ENCODE measurements at regions not wholly inside any gene's neighbourhood (a gene's known extent, or its start where the extent isn't known, plus 50 kb on each side); places are given as distances from the start of the nearest gene placed in this dataset.

GRCh38 chr4:157992948-157993839 is 179.6 kb downstream of the GASK1B start:
- Mint-ChIP-seq H3K4me1 (no peaks in the 10 kb centered on the region), H3K36me3 (ENCODE audit: low read depth) (no peaks in the 10 kb centered on the region), H3K27ac (no peak overlapping the region), H3K9me3 (no peaks in the 10 kb centered on the region), H3K27me3 (no peaks in the 10 kb centered on the region), H3K4me3 (no peak overlapping the region)
- no peak for DNase-seq
- ChIA-PET CTCF (interaction anchor here (1.0 kb wide), 1 partner anchor 178 kb away, joined by 4 read pairs; no protein-coding TSS in a partner anchor), POLR2A (no interaction called here)

- DNase-seq = no peak
- Mint-ChIP-seq H3K4me3 (no peak overlapping the region), H3K36me3 (ENCODE audit: low read depth) (no peaks in the 10 kb centered on the region), H3K4me1 (no peaks in the 10 kb centered on the region), H3K9me3 (no peaks in the 10 kb centered on the region), H3K27ac (no peak overlapping the region), H3K27me3 (no peaks in the 10 kb centered on the region)
- ChIA-PET CTCF (no interaction called here), POLR2A (no interaction called here)
These were observed 180.7 kb downstream of the GASK1B start for GRCh38 chr4:157992038-157992705.

GRCh38 chr4:157988641-157989040 is 184.2 kb downstream of the GASK1B start:
- POLR2A ChIA-PET = no interaction called here
- no peak for DNase-seq
- no peak overlapping the region for H3K27ac Mint-ChIP-seq
- no peaks in the 10 kb centered on the region for H3K4me1 Mint-ChIP-seq
- H3K9me3 Mint-ChIP-seq = no peaks in the 10 kb centered on the region
- no peak overlapping the region for H3K4me3 Mint-ChIP-seq
- CTCF ChIA-PET = no interaction called here
- no peaks in the 10 kb centered on the region for H3K27me3 Mint-ChIP-seq
- H3K36me3 Mint-ChIP-seq (ENCODE audit: low read depth) = no peaks in the 10 kb centered on the region

- no peaks in the 10 kb centered on the region for H3K27me3 Mint-ChIP-seq
- H3K36me3 Mint-ChIP-seq (ENCODE audit: low read depth) = no peaks in the 10 kb centered on the region
- no peaks in the 10 kb centered on the region for H3K9me3 Mint-ChIP-seq
- no peak overlapping the region for H3K4me3 Mint-ChIP-seq
- CTCF ChIA-PET = no interaction called here
- H3K4me1 Mint-ChIP-seq = no peaks in the 10 kb centered on the region
- POLR2A ChIA-PET = no interaction called here
- no peak overlapping the region for H3K27ac Mint-ChIP-seq
- no peak for DNase-seq
These were observed 188.4 kb downstream of the GASK1B start for GRCh38 chr4:157984285-157984911.

- ChIA-PET CTCF (no interaction called here), POLR2A (no interaction called here)
- no peak overlapping the region for H3K4me3 Mint-ChIP-seq
- H3K9me3 Mint-ChIP-seq = no peaks in the 10 kb centered on the region
- no peak overlapping the region for H3K27ac Mint-ChIP-seq
- H3K27me3 Mint-ChIP-seq = peaks cover 3% of the 10 kb centered on the region
- DNase-seq = no peak
- no peaks in the 10 kb centered on the region for H3K36me3 Mint-ChIP-seq (ENCODE audit: low read depth)
- no peaks in the 10 kb centered on the region for H3K4me1 Mint-ChIP-seq
These were observed 189.5 kb downstream of the GASK1B start for GRCh38 chr4:157983300-157983699.

- Mint-ChIP-seq H3K36me3 (ENCODE audit: low read depth) (no peaks in the 10 kb centered on the region), H3K27me3 (peaks cover 6% of the 10 kb centered on the region), H3K9me3 (no peaks in the 10 kb centered on the region), H3K4me3 (no peak overlapping the region), H3K4me1 (no peaks in the 10 kb centered on the region), H3K27ac (no peak overlapping the region)
- ChIA-PET CTCF (no interaction called here), POLR2A (no interaction called here)
- DNase-seq = no peak
These were observed 192.7 kb downstream of the GASK1B start for GRCh38 chr4:157980158-157980557.

GRCh38 chr4:157978680-157979361 is 194.0 kb downstream of the GASK1B start:
- H3K27me3 Mint-ChIP-seq = peaks cover 6% of the 10 kb centered on the region
- H3K4me1 Mint-ChIP-seq = no peaks in the 10 kb centered on the region
- no peak for DNase-seq
- H3K27ac Mint-ChIP-seq = no peak overlapping the region
- H3K36me3 Mint-ChIP-seq (ENCODE audit: low read depth) = no peaks in the 10 kb centered on the region
- POLR2A ChIA-PET = no interaction called here
- no peaks in the 10 kb centered on the region for H3K9me3 Mint-ChIP-seq
- no peak overlapping the region for H3K4me3 Mint-ChIP-seq
- CTCF ChIA-PET = interaction anchor here (0.6 to 0.9 kb wide), 4 partner anchors 38 to 775 kb away, joined by 3 to 4 read pairs (median 4); no protein-coding TSS in a partner anchor

- H3K9me3 Mint-ChIP-seq = no peaks in the 10 kb centered on the region
These were observed 195.7 kb downstream of the GASK1B start for GRCh38 chr4:157977086-157977485.

GRCh38 chr4:157973297-157973696 is 199.5 kb downstream of the GASK1B start:
- H3K27ac Mint-ChIP-seq = no peak overlapping the region
- no peak overlapping the region for H3K4me3 Mint-ChIP-seq
- no peaks in the 10 kb centered on the region for H3K9me3 Mint-ChIP-seq
- ChIA-PET CTCF (no interaction called here), POLR2A (no interaction called here)
- no peak for DNase-seq
- no peaks in the 10 kb centered on the region for H3K36me3 Mint-ChIP-seq (ENCODE audit: low read depth)
- peaks cover 3% of the 10 kb centered on the region for H3K27me3 Mint-ChIP-seq
- H3K4me1 Mint-ChIP-seq = no peaks in the 10 kb centered on the region

More at GRCh38 chr4:157977086-157977485, 195.7 kb downstream of the GASK1B start:
- ChIA-PET CTCF (no interaction called here), POLR2A (no interaction called here)
- no peak for DNase-seq
- Mint-ChIP-seq H3K4me1 (no peaks in the 10 kb centered on the region), H3K27me3 (peaks cover 6% of the 10 kb centered on the region), H3K36me3 (ENCODE audit: low read depth) (no peaks in the 10 kb centered on the region), H3K27ac (no peak overlapping the region), H3K4me3 (no peak overlapping the region)

- Mint-ChIP-seq H3K27me3 (no peaks in the 10 kb centered on the region), H3K27ac (no peak overlapping the region), H3K4me1 (no peaks in the 10 kb centered on the region), H3K36me3 (ENCODE audit: low read depth) (no peaks in the 10 kb centered on the region), H3K4me3 (no peak overlapping the region), H3K9me3 (no peaks in the 10 kb centered on the region)
- ChIA-PET POLR2A (no interaction called here), CTCF (no interaction called here)
- DNase-seq = no peak
These were observed 208.4 kb downstream of the GASK1B start for GRCh38 chr4:157964463-157964862.

- Mint-ChIP-seq H3K36me3 (ENCODE audit: low read depth) (no peaks in the 10 kb centered on the region), H3K27me3 (no peaks in the 10 kb centered on the region), H3K4me3 (no peak overlapping the region), H3K4me1 (no peaks in the 10 kb centered on the region), H3K9me3 (no peaks in the 10 kb centered on the region), H3K27ac (no peak overlapping the region)
- CTCF ChIA-PET = no interaction called here
- POLR2A ChIA-PET = no interaction called here
- no peak for DNase-seq
These were observed 211.4 kb downstream of the GASK1B start for GRCh38 chr4:157961229-157961990.

GRCh38 chr4:157957905-157958304 is 214.9 kb downstream of the GASK1B start:
- no peaks in the 10 kb centered on the region for H3K4me1 Mint-ChIP-seq
- CTCF ChIA-PET = no interaction called here
- POLR2A ChIA-PET = no interaction called here
- no peak overlapping the region for H3K4me3 Mint-ChIP-seq
- H3K27me3 Mint-ChIP-seq = no peaks in the 10 kb centered on the region
- no peaks in the 10 kb centered on the region for H3K9me3 Mint-ChIP-seq
- no peak for DNase-seq
- H3K27ac Mint-ChIP-seq = no peak overlapping the region
- H3K36me3 Mint-ChIP-seq (ENCODE audit: low read depth) = no peaks in the 10 kb centered on the region

- POLR2A ChIA-PET = no interaction called here
- Mint-ChIP-seq H3K27ac (no peak overlapping the region), H3K4me1 (no peaks in the 10 kb centered on the region), H3K4me3 (no peak overlapping the region), H3K27me3 (no peaks in the 10 kb centered on the region), H3K36me3 (ENCODE audit: low read depth) (no peaks in the 10 kb centered on the region), H3K9me3 (no peaks in the 10 kb centered on the region)
- DNase-seq = no peak
- CTCF ChIA-PET = no interaction called here
These were observed 230.8 kb downstream of the GASK1B start for GRCh38 chr4:157942017-157942416.

All from activated CD4-positive, alpha-beta memory T cell treated with anti-CD3 and anti-CD28 coated beads, Interleukin-2, amount 10 ng/mL, durations not matched to agents 7 days and 5 days (primary cell).